Activated T-cell treated with anti-CD3 and anti-CD28 coated beads for 4 hours (primary cell): ENCODE measurements at regions not wholly inside any gene's neighbourhood (a gene's known extent, or its start where the extent isn't known, plus 50 kb on each side); places are given as distances from the start of the nearest gene placed in this dataset.

Experiments used
- DNase-seq: peaks from one replicate; pipeline ENCODE4 v3.0.0-alpha.2; 2020

- DNase-seq: no peak
Observed at GRCh38 chr2:120854014-120854620, 118.4 kb downstream of the GLI2 start.

GRCh38 chr2:120854766-120855530 lies 119.3 kb downstream of the GLI2 start:
- no peak for DNase-seq

DNA sequence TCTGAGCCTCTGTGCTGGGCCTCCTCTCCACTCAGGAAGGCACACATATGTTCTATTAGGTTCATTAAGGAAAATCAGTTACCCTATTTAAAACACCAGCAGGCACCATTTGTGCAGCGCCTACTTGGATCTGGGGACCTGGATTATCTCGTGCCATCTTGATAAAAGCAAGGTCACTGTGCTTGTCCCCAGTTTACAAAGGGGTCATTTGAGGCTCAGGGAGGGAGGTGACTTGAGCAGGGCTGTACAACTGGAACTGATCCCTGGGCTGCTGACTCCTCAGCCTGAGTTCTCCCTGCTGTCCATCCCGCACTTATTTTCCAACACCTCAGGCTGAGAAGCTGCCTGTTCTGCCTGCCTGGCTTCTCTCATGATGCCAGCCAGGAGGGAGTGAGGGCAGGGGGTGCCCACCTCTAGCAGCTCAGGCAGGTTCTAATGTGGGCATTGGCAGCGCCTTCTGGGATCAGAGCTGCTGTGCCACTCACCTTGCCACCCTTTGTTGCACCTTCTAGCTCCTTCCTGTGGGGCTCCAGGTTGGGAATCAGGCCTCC lies 120.3 kb downstream of the GLI2 start:
- no peak for DNase-seq

DNA sequence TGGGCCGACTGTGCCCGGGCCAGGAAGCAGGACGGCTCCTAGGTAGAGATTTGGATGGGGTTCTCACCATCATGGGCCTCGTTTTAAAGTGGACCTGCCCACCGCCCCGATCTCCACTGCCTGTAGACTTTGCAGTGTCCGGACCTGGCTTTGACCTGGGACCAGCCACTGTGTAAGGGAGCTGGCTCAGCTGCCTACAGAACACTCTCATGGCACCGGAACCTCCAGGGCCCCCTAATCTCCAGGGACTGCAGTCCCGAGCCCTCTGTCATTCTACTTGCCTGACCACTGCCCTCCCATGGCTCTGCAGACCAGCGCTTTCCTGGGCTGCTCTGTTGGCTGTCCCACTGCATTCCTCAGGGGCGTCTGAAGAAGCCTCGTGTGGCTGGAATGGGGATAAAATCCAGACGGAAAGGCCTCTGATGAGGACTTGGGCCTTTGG lies 120.8 kb downstream of the GLI2 start:
- DNase-seq: no peak

DNA sequence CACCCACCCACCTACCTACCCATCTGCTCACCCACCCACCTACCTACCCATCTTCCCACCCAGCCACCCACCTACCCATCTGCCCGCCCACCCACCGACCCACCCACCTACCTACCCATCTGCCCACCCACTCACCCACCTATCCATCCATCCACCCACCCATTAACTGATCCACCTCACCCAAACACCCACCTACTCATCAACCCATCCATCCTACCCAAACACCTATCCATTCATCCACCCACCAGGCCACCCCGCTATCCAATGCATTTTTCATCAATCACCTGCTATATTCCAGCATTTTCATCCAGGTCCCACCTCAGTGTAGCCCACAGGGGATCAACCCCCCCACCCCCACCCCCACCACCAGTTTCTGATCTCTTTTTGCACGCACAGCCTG lies 121.8 kb downstream of the GLI2 start:
- DNase-seq: no peak

- no peak for DNase-seq
Observed at GRCh38 chr2:120857931-120858330, 122.3 kb downstream of the GLI2 start.

GRCh38 chr2:120858361-120859106 lies 122.9 kb downstream of the GLI2 start:
- no peak for DNase-seq

- DNase-seq: no peak
Observed at GRCh38 chr2:120859128-120859527, 123.5 kb downstream of the GLI2 start.

GRCh38 chr2:120859814-120860578 lies 124.3 kb downstream of the GLI2 start:
- no peak for DNase-seq

- DNase-seq: no peak
Observed at GRCh38 chr2:120860579-120860922, 124.9 kb downstream of the GLI2 start.

DNA sequence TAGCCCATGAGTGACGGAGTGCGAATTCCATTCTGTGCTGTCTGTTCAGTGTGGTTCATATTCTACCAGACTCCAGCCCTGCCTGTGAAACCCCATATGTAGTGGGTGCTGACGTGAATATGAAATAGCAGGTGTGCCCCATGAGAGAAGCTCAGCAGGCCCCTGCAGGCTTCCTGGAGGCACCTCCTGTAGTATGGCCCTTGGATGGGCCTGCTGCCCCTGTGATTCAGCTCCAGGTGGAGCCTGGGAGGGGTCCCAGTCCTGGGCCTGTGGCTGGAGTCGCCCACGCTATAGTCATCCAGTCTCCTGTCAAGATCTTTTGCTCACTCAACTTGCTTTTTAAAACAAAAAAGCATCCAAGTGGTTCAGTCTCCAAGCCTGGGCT lies 125.5 kb downstream of the GLI2 start:
- DNase-seq: no peak

DNA sequence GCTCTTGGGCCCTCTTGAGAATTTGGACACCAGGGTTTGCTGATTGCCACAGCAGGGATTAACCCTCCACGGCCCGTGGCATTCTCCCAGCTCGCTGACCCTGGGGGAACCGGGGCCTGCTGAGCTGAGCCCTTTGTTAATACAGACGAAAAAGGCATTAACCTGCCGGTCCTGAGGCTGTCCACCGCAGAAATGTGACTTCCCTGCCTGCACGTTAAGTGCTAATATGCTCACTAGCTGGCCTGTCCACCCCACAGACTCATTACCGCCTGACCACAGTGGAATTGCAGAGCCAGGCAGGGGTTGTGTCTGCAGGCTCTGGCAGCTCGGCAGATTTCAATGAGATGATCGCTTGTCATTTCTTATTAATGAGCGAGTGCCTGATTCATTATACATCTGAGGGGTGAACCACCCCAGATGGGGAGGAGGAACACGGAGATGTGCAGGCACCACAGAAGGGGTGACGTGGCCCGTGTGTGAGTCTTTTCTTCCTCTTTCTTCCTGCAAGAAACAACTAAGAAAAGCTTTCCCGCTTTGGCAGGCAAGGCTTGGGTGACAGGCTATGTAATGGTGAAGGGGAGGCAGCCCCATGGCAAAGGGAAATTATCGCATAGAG lies 126.0 kb downstream of the GLI2 start:
- DNase-seq: no peak

GRCh38 chr2:120862201-120863060 lies 126.8 kb downstream of the GLI2 start:
- no peak for DNase-seq

- DNase-seq: no peak
Observed at GRCh38 chr2:120863146-120863545, 127.5 kb downstream of the GLI2 start.

DNA sequence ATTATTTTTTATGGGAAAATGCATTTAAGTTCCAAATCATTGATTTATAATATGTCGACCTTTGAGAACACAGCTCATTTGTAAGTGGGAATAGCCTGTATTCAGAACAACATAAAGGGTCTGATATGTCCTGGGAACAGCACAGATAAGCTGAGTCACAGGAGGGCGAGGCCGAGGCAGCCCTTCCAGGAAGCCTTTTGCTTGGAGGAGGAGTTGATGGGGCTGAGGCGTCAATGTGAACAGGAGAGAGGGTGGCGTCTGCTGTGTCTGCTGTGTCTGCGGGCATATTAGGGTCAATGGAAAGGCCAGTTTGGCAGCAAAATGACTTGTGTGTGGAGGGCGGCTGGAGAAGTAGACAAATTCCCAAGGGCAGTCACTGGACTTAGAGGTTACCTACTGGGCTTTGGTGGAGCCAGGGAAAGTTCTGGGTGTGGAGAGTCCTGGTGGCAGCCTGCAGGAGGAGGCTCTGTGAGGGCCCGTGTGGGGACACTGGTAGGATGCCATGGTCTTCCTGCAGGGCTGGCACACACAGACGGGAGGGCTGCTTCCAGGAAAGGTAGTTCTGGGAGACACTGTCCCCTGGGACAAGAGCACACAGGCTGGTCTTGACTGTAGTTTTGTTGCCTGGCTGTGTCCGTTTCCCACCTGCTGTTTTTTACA lies 128.1 kb downstream of the GLI2 start:
- no peak for DNase-seq

DNA sequence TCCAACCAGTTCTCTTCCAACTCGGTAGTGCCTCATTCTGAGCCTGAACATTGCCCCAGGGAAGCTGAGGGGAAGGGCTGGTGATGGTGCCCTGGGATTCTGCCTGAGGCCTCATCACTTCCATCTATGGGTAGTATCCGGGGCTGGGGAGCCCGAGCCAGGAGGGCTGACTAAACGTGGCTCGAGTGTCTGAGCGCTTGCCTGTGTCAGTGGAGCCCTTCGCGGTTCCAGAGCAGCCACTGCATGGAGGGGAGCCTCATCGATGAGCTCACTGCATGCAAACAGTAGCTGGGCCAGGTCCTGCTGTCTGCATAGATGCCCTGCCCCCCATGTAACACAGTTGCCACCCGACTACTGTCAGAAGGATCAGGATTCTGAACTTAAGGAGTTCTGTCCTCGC lies 129.3 kb downstream of the GLI2 start:
- no peak for DNase-seq

GRCh38 chr2:120865656-120866055 lies 130.0 kb downstream of the GLI2 start:
- DNase-seq: no peak

DNA sequence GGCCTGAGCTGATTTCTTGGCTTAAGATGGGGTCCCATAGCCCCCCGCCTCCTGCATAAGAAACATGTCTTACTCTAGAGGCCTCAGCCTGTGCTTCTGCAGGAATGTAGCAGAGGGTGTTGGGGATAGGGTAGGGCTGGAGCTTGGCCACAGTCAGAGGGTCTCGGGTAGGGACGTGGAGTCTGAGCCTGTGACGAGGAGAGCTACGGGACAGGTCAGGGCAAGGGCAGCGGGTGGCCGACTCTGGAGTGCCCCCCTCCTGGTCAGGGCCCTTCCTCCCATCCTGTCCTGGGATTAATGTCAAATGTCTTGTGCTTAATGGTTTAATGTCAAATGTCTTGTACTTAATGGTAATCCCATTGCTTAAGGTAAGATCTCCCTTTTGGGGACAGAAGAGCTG lies 130.4 kb downstream of the GLI2 start:
- no peak for DNase-seq

- DNase-seq: no peak
Observed at GRCh38 chr2:120866483-120867140, 130.9 kb downstream of the GLI2 start.
